Neural cell (in vitro differentiated cells): ENCODE measurements at regions not wholly inside any gene's neighbourhood (a gene's known extent, or its start where the extent isn't known, plus 50 kb on each side); places are given as distances from the start of the nearest gene placed in this dataset.

Source experiments
- CTCF ChIP-seq: fragments of 450-650 bp; IDR thresholded peaks from 2 replicates; pipeline ENCODE4 v1.5.1; 2014; ENCODE audit warnings: antibody characterized with exemption, mild to moderate bottlenecking, moderate library complexity; ENCODE audit not compliant: poor library complexity, severe bottlenecking
- MXI1 ChIP-seq: fragments of 450-650 bp; conservative IDR thresholded peaks from 2 replicates; pipeline ENCODE4 v1.6.1; 2014; ENCODE audit warnings: antibody characterized with exemption, mild to moderate bottlenecking; ENCODE audit not compliant: poor library complexity, severe bottlenecking

DNA sequence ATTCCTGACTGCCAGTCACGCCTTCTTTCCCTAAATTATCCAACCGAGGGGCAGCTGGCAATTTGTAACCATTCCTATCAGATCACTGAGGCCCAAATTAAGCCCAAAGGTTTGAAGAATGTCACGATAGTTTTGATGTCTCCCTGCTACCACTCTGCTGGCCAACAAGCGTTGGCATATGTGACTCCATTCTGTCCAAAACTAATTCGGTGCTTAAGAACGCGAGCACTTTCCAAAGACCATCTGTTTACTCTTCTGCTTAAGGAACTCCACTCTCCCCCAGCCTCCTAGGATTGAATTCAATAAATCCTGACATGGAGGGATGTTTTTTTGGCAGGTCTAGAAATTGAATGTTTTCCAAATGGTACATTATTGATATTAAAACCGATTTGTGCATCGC, 131.5 kb upstream of the CTBP2 start:
- TF ChIP-seq CTCF (no peak), MXI1 (no peak)
